ENCODE measurements at regions not wholly inside any gene's neighbourhood (a gene's known extent, or its start where the extent isn't known, plus 50 kb on each side); places are given as distances from the start of the nearest gene placed in this dataset.

GRCh38 chr21:16199539-16199938, 469.8 kb downstream of the USP25 start:
- Histone ChIP-seq H3K9me3 (ENCODE audit: low read depth, low read length) (no peaks in the 10 kb centered on the region), H3K27ac (ENCODE audit: low read depth, low read length) (no peak overlapping the region), H3K27me3 (ENCODE audit: insufficient read depth, low read length) (no peaks in the 10 kb centered on the region), H3K4me3 (ENCODE audit: insufficient read depth, low read length) (no peak overlapping the region), H3K36me3 (ENCODE audit: insufficient read depth, low read length) (no peaks in the 10 kb centered on the region), H2AFZ (ENCODE audit: low read length) (no peak overlapping the region), H3K4me2 (ENCODE audit: insufficient read depth, low read length) (no peak overlapping the region), H3K79me2 (ENCODE audit: insufficient read depth, low read length) (peaks cover 49% of the 10 kb centered on the region), H3K4me1 (ENCODE audit: insufficient read depth, low read length) (peaks cover 13% of the 10 kb centered on the region), H4K20me1 (ENCODE audit: insufficient read depth, low read length) (no peaks in the 10 kb centered on the region)
- no peak for DNase-seq (ENCODE audit: insufficient read length, low spot score, missing footprints)
- TF ChIP-seq, protein P1, sequence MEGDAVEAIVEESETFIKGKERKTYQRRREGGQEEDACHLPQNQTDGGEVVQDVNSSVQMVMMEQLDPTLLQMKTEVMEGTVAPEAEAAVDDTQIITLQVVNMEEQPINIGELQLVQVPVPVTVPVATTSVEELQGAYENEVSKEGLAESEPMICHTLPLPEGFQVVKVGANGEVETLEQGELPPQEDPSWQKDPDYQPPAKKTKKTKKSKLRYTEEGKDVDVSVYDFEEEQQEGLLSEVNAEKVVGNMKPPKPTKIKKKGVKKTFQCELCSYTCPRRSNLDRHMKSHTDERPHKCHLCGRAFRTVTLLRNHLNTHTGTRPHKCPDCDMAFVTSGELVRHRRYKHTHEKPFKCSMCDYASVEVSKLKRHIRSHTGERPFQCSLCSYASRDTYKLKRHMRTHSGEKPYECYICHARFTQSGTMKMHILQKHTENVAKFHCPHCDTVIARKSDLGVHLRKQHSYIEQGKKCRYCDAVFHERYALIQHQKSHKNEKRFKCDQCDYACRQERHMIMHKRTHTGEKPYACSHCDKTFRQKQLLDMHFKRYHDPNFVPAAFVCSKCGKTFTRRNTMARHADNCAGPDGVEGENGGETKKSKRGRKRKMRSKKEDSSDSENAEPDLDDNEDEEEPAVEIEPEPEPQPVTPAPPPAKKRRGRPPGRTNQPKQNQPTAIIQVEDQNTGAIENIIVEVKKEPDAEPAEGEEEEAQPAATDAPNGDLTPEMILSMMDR (IDR thresholded peaks at IDR 0.05; ENCODE audit: extremely low read depth, low read depth, low read length): no peak

- no peak overlapping the region for H3K27ac ChIP-seq (ENCODE audit: low read depth, low read length)
- no peaks in the 10 kb centered on the region for H3K27me3 ChIP-seq (ENCODE audit: insufficient read depth, low read length)
- peaks cover 8% of the 10 kb centered on the region for H3K4me1 ChIP-seq (ENCODE audit: insufficient read depth, low read length)
- TF ChIP-seq, protein P1 (IDR thresholded peaks at IDR 0.05; ENCODE audit: extremely low read depth, low read depth, low read length): no peak
- no peak overlapping the region for H2AFZ ChIP-seq (ENCODE audit: low read length)
- no peak overlapping the region for H3K4me3 ChIP-seq (ENCODE audit: insufficient read depth, low read length)
- H3K36me3 ChIP-seq (ENCODE audit: insufficient read depth, low read length): no peaks in the 10 kb centered on the region
- H3K9me3 ChIP-seq (ENCODE audit: low read depth, low read length): no peaks in the 10 kb centered on the region
- H4K20me1 ChIP-seq (ENCODE audit: insufficient read depth, low read length): no peaks in the 10 kb centered on the region
- DNase-seq (ENCODE audit: insufficient read length, low spot score, missing footprints): no peak
- H3K79me2 ChIP-seq (ENCODE audit: insufficient read depth, low read length): peaks cover 51% of the 10 kb centered on the region
- H3K4me2 ChIP-seq (ENCODE audit: insufficient read depth, low read length): no peak overlapping the region
Observed at GRCh38 chr21:16201718-16202117, 471.9 kb downstream of the USP25 start.

GRCh38 chr21:16205527-16205926, 475.7 kb downstream of the USP25 start:
- peaks cover 29% of the 10 kb centered on the region for H3K79me2 ChIP-seq (ENCODE audit: insufficient read depth, low read length)
- no peak overlapping the region for H3K27ac ChIP-seq (ENCODE audit: low read depth, low read length)
- no peak overlapping the region for H2AFZ ChIP-seq (ENCODE audit: low read length)
- no peak overlapping the region for H3K4me3 ChIP-seq (ENCODE audit: insufficient read depth, low read length)
- H3K9me3 ChIP-seq (ENCODE audit: low read depth, low read length): no peaks in the 10 kb centered on the region
- TF ChIP-seq, protein P1 (IDR thresholded peaks at IDR 0.05; ENCODE audit: extremely low read depth, low read depth, low read length): no peak
- H4K20me1 ChIP-seq (ENCODE audit: insufficient read depth, low read length): no peaks in the 10 kb centered on the region
- no peak overlapping the region for H3K4me2 ChIP-seq (ENCODE audit: insufficient read depth, low read length)
- H3K4me1 ChIP-seq (ENCODE audit: insufficient read depth, low read length): no peaks in the 10 kb centered on the region
- no peaks in the 10 kb centered on the region for H3K27me3 ChIP-seq (ENCODE audit: insufficient read depth, low read length)
- no peaks in the 10 kb centered on the region for H3K36me3 ChIP-seq (ENCODE audit: insufficient read depth, low read length)
- no peak for DNase-seq (ENCODE audit: insufficient read length, low spot score, missing footprints)

- Histone ChIP-seq H3K4me1 (ENCODE audit: insufficient read depth, low read length) (peaks cover 11% of the 10 kb centered on the region), H2AFZ (ENCODE audit: low read length) (peak overlapping the region; percentile 56), H3K4me2 (ENCODE audit: insufficient read depth, low read length) (peak overlapping the region; percentile 72), H3K27ac (ENCODE audit: low read depth, low read length) (peak overlapping the region; percentile 47), H3K27me3 (ENCODE audit: insufficient read depth, low read length) (no peaks in the 10 kb centered on the region), H3K9me3 (ENCODE audit: low read depth, low read length) (no peaks in the 10 kb centered on the region), H3K4me3 (ENCODE audit: insufficient read depth, low read length) (peak overlapping the region; percentile 41), H3K79me2 (ENCODE audit: insufficient read depth, low read length) (peaks cover 12% of the 10 kb centered on the region), H3K36me3 (ENCODE audit: insufficient read depth, low read length) (no peaks in the 10 kb centered on the region), H4K20me1 (ENCODE audit: insufficient read depth, low read length) (no peaks in the 10 kb centered on the region)
- TF ChIP-seq, protein P1 (IDR thresholded peaks at IDR 0.05; ENCODE audit: extremely low read depth, low read depth, low read length): no peak
- peak; percentile 14 for DNase-seq (ENCODE audit: insufficient read length, low spot score, missing footprints)
Observed at GRCh38 chr21:16211339-16212303, 481.8 kb downstream of the USP25 start.
